Right cardiac atrium (tissue), 5 donors: ENCODE measurements at regions not wholly inside any gene's neighbourhood (a gene's known extent, or its start where the extent isn't known, plus 50 kb on each side); places are given as distances from the start of the nearest gene placed in this dataset.
"Not testable (repeated sequence)": the region's sequence is repeated elsewhere in the genome, so short reads cannot be mapped to it uniquely, and the experiment has no call there.

Experiments
- ATAC-seq, 2 donors: fragments of 200-7000 bp; cut with Tn5 transposase; one replicate each; pipeline versions ENCODE4 v1.8.0 to v1.9.1; 2020; ENCODE audit warnings: moderate library complexity in 2 of 2, mild to moderate bottlenecking in 1 of 2
- DNase-seq, 3 donors: peaks; one replicate each; pipeline ENCODE4 v3.0.0-alpha.2; 2020
- H3K27ac ChIP-seq: one replicate; pipeline ENCODE4 v1.5.1; 2013; ENCODE audit warnings: mild to moderate bottlenecking, low read length, control low read depth, moderate library complexity
- H3K27me3 ChIP-seq: one replicate; pipeline ENCODE4 v1.6.1; 2013; ENCODE audit not compliant: control insufficient read depth, insufficient read depth
- H3K4me1 ChIP-seq: one replicate; pipeline ENCODE4 v1.6.1; 2013; ENCODE audit warnings: low read length; ENCODE audit not compliant: control insufficient read depth, insufficient read depth
- H3K4me3 ChIP-seq: one replicate; pipeline ENCODE4 v1.5.1; 2013; ENCODE audit warnings: low read length, control low read depth
- H3K9me3 ChIP-seq: one replicate; pipeline ENCODE4 v1.6.1; 2013; ENCODE audit warnings: low read length; ENCODE audit not compliant: control insufficient read depth
- WGBS: extraction: QIAGEN DNeasy Blood & Tissue Kit; methylation state at CpG from one replicate; pipeline ENCODE4 v1.1.7; 2013; 5-methylcytosine and 5-hydroxymethylcytosine counted together
- intact Hi-C, 4 donors: fragments of 100-400 bp; cut with DNase I; formaldehyde crosslinking; loops; one replicate each; pipeline versions ENCODE4 v1.11.0 to v1.14.0; 2022 to 2023
- donor health status: healthy with polysubstance abuse.
- donor health status: DM: no; HTN: yes; CAD: no.
- donor health status: DM: no; HTN: no; CAD: no.
- donor health status: DM: no; HTN: yes; CAD: no; lungs with severe emphysema.
- donor health status: DM: yes; HTN: yes; CAD: no.

DNA sequence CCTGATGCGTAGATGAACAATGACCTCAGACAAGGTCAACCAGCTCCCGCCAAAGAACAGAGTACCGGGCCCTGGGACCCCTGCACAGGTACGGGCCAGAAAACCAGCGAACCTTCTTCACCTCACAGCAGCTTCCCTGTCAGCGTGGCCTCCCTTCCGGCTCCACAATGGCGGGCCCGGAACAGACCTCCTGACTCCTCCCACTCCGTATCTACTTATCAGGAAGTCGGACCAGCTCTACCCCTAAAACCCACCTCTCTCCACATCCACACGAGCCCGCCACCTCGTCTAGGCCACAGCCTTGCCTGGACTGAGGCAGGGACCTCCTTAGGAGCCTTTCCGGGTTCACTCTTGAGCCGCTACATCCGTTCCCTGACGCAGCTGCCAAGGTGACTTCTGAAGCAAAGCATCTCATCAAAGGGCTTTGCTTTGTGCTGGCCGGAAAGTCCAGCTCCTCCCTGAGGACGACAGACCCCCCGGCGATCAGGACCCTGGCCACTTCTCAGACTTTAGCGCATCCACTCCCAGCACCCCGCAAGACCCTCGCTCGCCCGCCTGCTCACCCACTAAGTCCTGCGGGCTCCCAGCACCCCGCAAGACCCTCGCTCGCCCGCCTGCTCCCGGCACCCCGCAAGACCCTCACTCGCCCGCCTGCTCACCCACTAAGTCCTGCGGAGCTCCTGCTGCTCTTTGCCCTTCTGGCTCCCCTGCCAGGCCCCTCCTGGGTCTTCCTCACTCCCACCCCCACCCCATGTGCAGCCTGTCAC is 308.3 kb upstream of the FOXQ1 start:
- DNase-seq (no peak), ATAC-seq (no peak)
- Histone ChIP-seq H3K27ac (no peak overlapping the region), H3K4me3 (no peak overlapping the region), H3K27me3 (no peaks in the 10 kb centered on the region), H3K4me1 (no peaks in the 10 kb centered on the region), H3K9me3 (no peaks in the 10 kb centered on the region)
- intact Hi-C loops, result no loop called here
- 95% methylated on average over 37 of the region's 37 CpGs for whole genome bisulfite sequencing

DNA sequence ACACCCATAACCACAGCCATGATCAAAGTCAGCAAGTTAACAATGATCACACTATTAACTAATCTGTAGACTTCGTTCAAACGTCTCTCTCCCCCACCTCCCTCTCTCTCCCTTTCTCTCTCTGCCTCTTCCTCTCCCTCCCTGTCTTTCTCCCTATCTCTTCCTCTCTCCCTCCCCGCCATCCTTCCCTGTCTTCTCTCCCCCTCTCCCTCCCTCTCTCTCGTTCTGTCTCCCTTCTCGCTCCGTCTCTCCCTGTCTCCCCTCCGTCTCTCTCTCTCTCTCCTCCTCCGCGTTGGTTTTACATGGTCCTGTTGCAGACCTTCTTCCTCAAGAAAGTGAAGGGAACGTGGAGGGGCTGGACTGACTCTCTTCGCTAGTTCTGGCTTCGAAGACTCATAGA is 308.9 kb upstream of the FOXQ1 start:
- ATAC-seq (no peak), DNase-seq (no peak)
- WGBS, result 79% methylated on average over 12 of the region's 12 CpGs
- H3K27ac ChIP-seq, result no peak overlapping the region
- H3K4me1 ChIP-seq, result no peaks in the 10 kb centered on the region
- intact Hi-C loops, result no loop called here
- H3K27me3 ChIP-seq, result no peaks in the 10 kb centered on the region
- H3K4me3 ChIP-seq, result no peak overlapping the region
- no peaks in the 10 kb centered on the region for H3K9me3 ChIP-seq

DNA sequence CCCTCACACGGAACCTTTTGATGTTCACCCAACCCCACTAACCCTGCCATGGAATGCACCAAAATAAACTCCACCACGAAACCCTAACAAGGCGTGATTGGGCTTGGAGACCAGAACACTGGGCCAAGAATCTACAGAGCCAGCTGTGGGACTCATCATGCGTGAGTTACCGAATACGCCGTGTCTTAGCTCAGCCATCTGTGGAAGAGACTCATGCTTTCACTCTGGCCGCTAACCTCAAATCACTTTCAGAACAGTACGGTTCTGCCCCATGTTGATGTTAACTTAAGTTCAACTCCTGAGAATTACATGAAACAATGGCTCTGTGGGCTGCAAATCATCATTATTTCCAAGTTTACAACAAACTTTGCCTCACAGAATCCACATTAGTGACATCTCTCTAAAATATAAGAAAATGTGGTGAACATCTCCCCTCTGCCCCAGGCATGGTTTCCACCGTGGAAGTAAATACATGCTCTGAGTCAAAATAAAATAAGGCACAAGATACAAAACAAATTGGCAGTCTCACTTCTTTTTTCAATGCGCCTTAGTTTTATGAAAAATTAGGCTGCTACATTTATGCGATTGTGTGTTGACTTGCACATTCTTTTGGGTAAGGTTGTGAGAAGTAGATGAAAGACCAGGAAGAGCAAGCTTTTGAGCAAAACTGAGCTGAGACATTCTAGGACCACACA is 308.9 kb upstream of the EXOC2 start:
- Histone ChIP-seq H3K4me1 (no peaks in the 10 kb centered on the region), H3K27me3 (no peaks in the 10 kb centered on the region), H3K27ac (no peak overlapping the region), H3K4me3 (no peak overlapping the region), H3K9me3 (no peaks in the 10 kb centered on the region)
- ATAC-seq (no peak), DNase-seq (no peak)
- intact Hi-C loops, result no loop called here
- WGBS, result 77% methylated on average over 12 of the region's 12 CpGs

DNA sequence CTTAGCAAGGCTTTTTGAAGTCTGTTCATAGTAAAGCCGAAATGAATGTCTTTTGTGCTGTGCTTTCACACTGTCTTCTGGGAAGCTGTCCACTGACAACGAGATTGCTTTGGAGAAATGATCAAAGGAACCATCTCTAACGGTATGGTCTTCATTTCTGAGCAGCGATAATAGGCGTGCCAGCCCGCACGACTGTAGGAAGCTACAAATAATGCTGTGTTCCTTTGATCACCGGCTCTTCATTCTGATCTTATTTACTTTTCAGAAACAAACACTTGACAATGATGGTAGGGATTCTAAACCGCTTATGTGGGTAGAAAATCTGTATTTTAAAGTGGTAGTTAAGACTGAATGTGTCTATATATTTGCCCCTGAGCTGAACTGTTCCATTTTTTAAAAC is 306.6 kb upstream of the EXOC2 start:
- no peak for DNase-seq
- Histone ChIP-seq H3K4me1 (no peaks in the 10 kb centered on the region), H3K9me3 (no peaks in the 10 kb centered on the region), H3K4me3 (no peak overlapping the region), H3K27me3 (no peaks in the 10 kb centered on the region), H3K27ac (no peak overlapping the region)
- WGBS, result 83% methylated on average over 9 of the region's 9 CpGs
- ATAC-seq, result no peak
- intact Hi-C loops, result no loop called here

DNA sequence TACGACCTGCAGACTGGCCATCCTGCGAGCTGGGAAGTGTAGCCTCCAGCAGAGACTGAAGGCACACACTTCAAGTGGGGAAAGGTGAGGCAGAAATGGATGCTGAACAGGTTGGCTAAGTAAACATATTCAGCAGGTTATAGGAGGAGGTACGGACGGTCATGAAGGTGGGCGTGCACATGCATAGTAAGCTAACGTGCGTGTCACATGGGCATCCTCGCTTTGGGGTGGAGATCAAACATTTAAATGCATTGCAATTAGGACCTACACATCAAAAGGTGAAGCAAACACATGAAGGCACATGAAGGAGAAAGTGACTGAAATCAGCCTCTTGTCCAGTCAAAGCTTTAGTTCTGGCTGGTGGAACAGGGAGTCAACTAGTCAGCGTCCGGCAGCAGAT is 305.6 kb upstream of the EXOC2 start:
- ATAC-seq, result no peak
- WGBS, result 88% methylated on average over 10 of the region's 10 CpGs
- Histone ChIP-seq H3K27ac (no peak overlapping the region), H3K4me3 (no peak overlapping the region), H3K27me3 (no peaks in the 10 kb centered on the region), H3K9me3 (no peaks in the 10 kb centered on the region), H3K4me1 (no peaks in the 10 kb centered on the region)
- DNase-seq, result no peak
- intact Hi-C loops, result no loop called here

DNA sequence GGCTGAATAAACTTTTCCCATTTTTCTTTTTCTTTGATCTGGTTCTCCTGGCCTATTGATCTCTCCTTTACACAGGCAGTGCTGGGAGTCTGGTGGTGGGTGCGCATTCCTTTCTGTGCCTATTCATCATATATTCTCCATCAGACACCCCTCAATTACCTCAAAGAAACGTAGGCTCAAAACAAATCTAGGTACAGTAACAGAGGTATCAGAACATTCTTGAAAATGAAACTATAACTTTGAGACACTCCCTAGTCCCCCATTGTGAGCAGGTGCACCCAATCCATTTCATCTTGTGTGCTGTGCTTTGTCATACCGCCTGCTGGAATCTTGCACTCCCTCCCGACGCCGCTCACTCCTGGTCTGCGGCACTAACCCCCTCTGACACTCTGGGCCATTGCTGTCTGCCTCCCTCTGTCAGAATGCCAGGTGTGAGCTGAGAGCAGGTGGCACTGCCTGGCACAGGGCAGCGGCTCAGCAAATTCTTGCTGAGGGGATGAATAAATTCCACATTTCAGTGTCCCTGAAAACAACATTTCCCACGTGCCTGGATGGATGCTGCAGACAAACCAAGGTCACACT is 303.4 kb upstream of the EXOC2 start:
- H3K27me3 ChIP-seq, result no peaks in the 10 kb centered on the region
- no peak for DNase-seq
- H3K27ac ChIP-seq, result no peak overlapping the region
- WGBS, result 73% methylated on average over 9 of the region's 9 CpGs
- no peak for ATAC-seq
- H3K4me1 ChIP-seq, result no peaks in the 10 kb centered on the region
- intact Hi-C loops, result no loop called here
- H3K4me3 ChIP-seq, result no peak overlapping the region
- no peaks in the 10 kb centered on the region for H3K9me3 ChIP-seq

DNA sequence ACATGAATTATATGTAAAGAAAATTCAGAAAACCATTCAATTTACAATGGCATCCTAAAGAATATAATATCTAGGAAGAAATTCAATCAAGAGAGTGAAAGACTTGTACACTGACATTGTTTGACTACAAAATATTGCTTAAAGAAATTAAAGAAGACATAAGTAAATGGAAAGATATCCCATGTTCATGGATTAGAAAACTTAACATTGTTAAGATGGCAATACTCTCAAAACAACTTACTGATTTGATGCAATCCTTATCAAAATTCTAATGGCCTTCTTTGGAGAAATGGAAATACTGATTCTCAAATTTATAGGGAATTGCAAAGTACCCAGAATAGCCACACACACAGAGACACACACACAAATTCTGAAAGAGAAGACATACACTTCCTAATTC is 298.3 kb upstream of the EXOC2 start:
- Histone ChIP-seq H3K27ac (no peak overlapping the region), H3K4me1 (no peaks in the 10 kb centered on the region), H3K4me3 (no peak overlapping the region), H3K9me3 (no peaks in the 10 kb centered on the region), H3K27me3 (no peaks in the 10 kb centered on the region)
- ATAC-seq, result no peak
- no peak for DNase-seq
- intact Hi-C loops, result no loop called here

DNA sequence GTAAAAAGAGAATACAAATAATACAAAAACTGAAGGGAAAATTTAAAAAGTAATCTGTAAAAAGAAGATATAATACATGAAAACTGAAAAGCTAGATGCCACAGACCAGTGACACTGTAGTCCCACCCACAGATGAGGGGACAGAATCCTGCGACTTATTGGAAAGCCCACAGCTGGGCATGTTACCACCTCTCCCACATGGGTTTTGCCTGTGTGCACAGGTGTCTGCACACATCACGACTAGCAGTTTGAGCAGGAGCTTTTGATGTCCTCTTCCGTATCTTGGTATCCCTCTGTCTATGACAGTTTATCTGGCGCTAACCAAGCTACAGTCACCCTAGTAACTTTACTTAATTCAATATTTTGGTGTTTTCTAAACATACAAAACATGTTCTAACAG is 291.1 kb upstream of the EXOC2 start:
- Histone ChIP-seq H3K4me1 (no peaks in the 10 kb centered on the region), H3K27me3 (no peaks in the 10 kb centered on the region), H3K9me3 (no peaks in the 10 kb centered on the region), H3K27ac (no peak overlapping the region), H3K4me3 (no peak overlapping the region)
- 84% methylated on average over 4 of the region's 4 CpGs for WGBS
- no peak for DNase-seq
- intact Hi-C loops, result no loop called here
- ATAC-seq, result no peak

DNA sequence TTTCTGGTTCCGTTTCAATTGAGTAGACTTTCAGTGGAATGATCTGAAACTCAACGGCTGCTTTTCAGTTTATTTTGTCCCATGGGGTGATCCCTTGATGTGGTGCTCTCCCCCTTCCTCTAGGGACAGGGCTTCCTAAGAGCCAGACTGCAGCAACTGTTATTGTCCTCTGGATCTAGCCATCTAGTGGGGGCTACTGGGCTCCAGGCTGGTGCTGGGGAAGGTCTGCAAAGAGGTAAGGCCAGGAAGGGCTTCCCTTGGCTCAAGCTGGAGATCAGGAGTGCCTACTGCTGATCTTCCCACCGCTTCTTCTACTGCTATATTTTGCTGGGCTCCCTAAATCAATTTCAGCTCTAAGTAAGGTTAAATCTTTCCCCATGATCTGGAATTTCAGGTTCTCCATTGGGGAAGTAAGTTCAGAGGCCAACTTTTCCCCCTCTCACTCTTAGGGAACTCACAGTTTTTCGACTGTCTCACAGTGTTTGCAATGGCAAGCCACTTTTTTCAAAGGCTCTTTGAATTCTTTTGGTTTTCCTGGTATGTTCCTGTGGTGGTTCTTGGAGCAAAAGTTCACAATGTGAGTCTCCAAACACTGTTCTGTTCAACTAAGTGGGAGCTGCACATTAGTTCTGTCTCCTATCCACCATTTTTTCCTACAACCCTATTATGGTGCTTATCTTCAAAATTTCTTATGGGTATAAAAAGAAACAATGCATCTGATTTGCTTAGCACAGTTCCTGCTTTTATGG is 286.2 kb upstream of the EXOC2 start:
- WGBS, result 59% methylated on average over 4 of the region's 4 CpGs
- Histone ChIP-seq H3K27ac (no peak overlapping the region), H3K27me3 (no peaks in the 10 kb centered on the region), H3K9me3 (no peaks in the 10 kb centered on the region), H3K4me3 (no peak overlapping the region), H3K4me1 (no peaks in the 10 kb centered on the region)
- no peak for ATAC-seq
- no peak for DNase-seq
- intact Hi-C loops, result no loop called here

DNA sequence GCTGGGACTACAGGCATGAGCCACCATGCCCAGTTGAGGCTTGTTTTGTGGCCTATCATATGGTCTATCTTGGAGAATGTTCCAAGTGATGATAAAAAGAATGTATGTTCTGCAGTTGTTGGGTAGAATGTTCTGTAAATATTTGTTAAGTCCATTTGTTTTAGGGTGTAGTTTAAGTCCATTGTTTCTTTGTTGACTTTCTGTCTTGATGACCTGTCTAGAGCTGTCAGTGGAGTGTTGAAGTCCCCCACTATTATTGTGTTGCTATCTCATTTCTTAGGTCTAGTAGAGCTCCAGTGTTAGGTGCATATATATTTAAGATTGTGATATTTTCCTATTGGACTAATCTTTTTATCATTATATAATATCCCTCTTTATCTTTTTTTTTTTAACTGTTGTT is 284.3 kb upstream of the EXOC2 start:
- H3K27ac ChIP-seq, H3K9me3 ChIP-seq, H3K27me3 ChIP-seq, ATAC-seq, H3K4me3 ChIP-seq, H3K4me1 ChIP-seq, intact Hi-C loops, DNase-seq: not testable (repeated sequence)

DNA sequence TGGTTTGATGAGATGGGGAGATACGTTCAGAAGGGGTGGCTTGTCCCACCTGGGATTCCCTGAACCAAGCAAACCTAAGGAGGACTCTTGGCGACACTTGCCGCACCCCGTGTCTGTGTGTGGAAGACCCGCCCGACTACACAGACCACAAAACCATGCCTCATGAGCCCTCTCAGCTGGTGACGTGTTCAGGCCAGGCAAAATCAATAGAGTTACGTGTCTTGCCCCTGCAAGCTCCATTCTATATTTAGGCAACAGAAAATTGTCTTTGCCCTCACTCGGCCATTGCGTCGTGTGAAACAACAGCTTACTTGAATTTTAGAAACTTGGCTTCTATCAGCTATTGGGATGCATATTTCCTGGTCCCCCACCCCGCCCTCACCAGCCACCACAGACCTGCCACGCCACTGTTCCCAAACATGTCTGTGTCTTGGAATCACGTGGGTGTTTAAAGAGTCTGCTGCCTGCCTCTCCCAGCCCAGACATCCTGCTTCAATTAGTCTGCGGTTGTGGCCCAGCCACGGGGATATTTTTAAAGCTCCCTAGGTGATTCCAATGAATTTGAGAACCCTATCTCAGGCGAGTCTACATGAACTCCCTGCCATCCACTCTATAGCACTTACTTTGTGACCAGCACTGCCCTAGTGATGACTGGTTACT is 279.2 kb upstream of the EXOC2 start:
- ATAC-seq (no peak), DNase-seq (no peak)
- no peak overlapping the region for H3K4me3 ChIP-seq
- no peaks in the 10 kb centered on the region for H3K4me1 ChIP-seq
- no peaks in the 10 kb centered on the region for H3K27me3 ChIP-seq
- H3K27ac ChIP-seq, result no peak overlapping the region
- 78% methylated on average over 17 of the region's 17 CpGs for WGBS
- no peaks in the 10 kb centered on the region for H3K9me3 ChIP-seq
- intact Hi-C loops, result no loop called here
